GM12878 (cell line): ENCODE measurements at regions not wholly inside any gene's neighbourhood (a gene's known extent, or its start where the extent isn't known, plus 50 kb on each side); places are given as distances from the start of the nearest gene placed in this dataset.

Experiments used
- ATAC-seq: fragments of 200-7000 bp; cut with Tn5 transposase; 3 replicates; pipeline ENCODE4 v1.9.1; 2020; ENCODE audit warnings: mild to moderate bottlenecking, moderate library complexity
- BruUV-seq: library from RNA; stranded (reverse); fragments of 400-500 nt; replicated peaks from 2 replicates; lab custom pipeline; 2021; lab: Mats Ljungman, UMichigan
- CTCF ChIA-PET: fragments of 300-600 bp; sonication (Branson Sonifier 250); formaldehyde crosslinking; extraction: SDS; loops from one replicate; lab custom pipeline; 2021; ENCODE audit warnings: inconsistent platforms; lab: Yijun Ruan, JAX
- POLR2A ChIA-PET: fragments of 350-600 bp; formaldehyde crosslinking; extraction: SDS; loops from one replicate; lab custom pipeline; 2021; ENCODE audit warnings: inconsistent platforms; lab: Charles Lee
- RAD21 ChIA-PET: fragments of 300-600 bp; sonication (Branson Sonifier 250); formaldehyde crosslinking; loops from one replicate; lab custom pipeline; 2023; ENCODE audit warnings: antibody characterized with exemption; ENCODE audit not compliant: unreplicated experiment; lab: Charles Lee
- SMC1A ChIA-PET: fragments of 300-600 bp; sonication (Branson Sonifier 250); formaldehyde crosslinking; loops from one replicate; lab custom pipeline; 2023; ENCODE audit not compliant: unreplicated experiment, uncharacterized antibody; lab: Charles Lee
- DNase-seq: peaks from one replicate; pipeline ENCODE4 v3.0.0-alpha.2; 2011; ENCODE audit warnings: low read depth, low spot score
- FAIRE-seq: peaks from 3 replicates; lab custom pipeline; 2011; peaks lifted over from hg19 to GRCh38; lab: Jason Lieb, UNC
- H2AFZ ChIP-seq: 2 replicates; pipeline ENCODE4 v1.6.0; 2011; ENCODE audit warnings: low read depth, low read length, control low read depth; ENCODE audit not compliant: control insufficient read depth
- H3K27ac ChIP-seq: 2 replicates; pipeline ENCODE4 v1.5.1; 2011; ENCODE audit warnings: control low read depth; ENCODE audit not compliant: control insufficient read depth, insufficient read depth
- H3K27me3 ChIP-seq, 2 experiments: replicated peaks in 1 of 2; 2 replicates each; pipeline versions ENCODE4 v1.6.0 to v1.6.1; 2011; ENCODE audit warnings: low read length in 1 of 2; ENCODE audit not compliant: control insufficient read depth in 2 of 2, insufficient read depth in 2 of 2
- H3K36me3 ChIP-seq, 2 experiments: 2 replicates each; pipeline ENCODE4 v1.5.1; 2011; ENCODE audit warnings: low read length in 1 of 2; ENCODE audit not compliant: control insufficient read depth in 2 of 2, insufficient read depth in 2 of 2
- H3K4me1 ChIP-seq: 2 replicates; pipeline ENCODE4 v1.6.1; 2011; ENCODE audit warnings: mild to moderate bottlenecking, low read length, moderate library complexity, mixed read lengths; ENCODE audit not compliant: control insufficient read depth, insufficient read depth
- H3K4me2 ChIP-seq: 2 replicates; pipeline ENCODE4 v1.6.0; 2011; ENCODE audit warnings: control low read depth; ENCODE audit not compliant: control insufficient read depth, insufficient read depth
- H3K4me3 ChIP-seq: fragments of 200-600 bp; sonication (generic); 2 replicates; pipeline ENCODE4 v1.5.1; 2016
- H3K79me2 ChIP-seq: 2 replicates; pipeline ENCODE4 v1.6.0; 2011; ENCODE audit warnings: low read length; ENCODE audit not compliant: control insufficient read depth, insufficient read depth
- H3K9ac ChIP-seq: 2 replicates; pipeline ENCODE4 v1.8.0; 2011; ENCODE audit warnings: low read length, control low read depth, mixed read lengths; ENCODE audit not compliant: control insufficient read depth, insufficient read depth
- H3K9me3 ChIP-seq: replicated peaks from 3 replicates; pipeline ENCODE4 v1.5.1; 2011; ENCODE audit warnings: mild to moderate bottlenecking, low read length; ENCODE audit not compliant: control insufficient read depth, insufficient read depth
- H4K20me1 ChIP-seq: 2 replicates; pipeline ENCODE4 v1.6.0; 2011; ENCODE audit not compliant: control insufficient read depth, insufficient read depth
- E2F4 ChIP-seq: IDR thresholded peaks from 2 replicates; pipeline ENCODE4 v1.6.1; 2012; ENCODE audit warnings: low read depth, low read length, improper control_type of control experiment
- HSF1 ChIP-seq: fragments of 150-350 bp; IDR thresholded peaks from 2 replicates; pipeline ENCODE4 v1.6.1; 2014; ENCODE audit warnings: mild to moderate bottlenecking, low read depth, low read length
- TAF1 ChIP-seq: IDR thresholded peaks from 2 replicates; pipeline ENCODE4 v1.6.1; 2011; ENCODE audit warnings: mild to moderate bottlenecking, low read depth, low read length, borderline replicate concordance
- WGBS: methylation state at CpG from one replicate; pipeline ENCODE4 v1.1.6; 2016; ENCODE audit warnings: low lambda C conversion rate; ENCODE audit not compliant: insufficient replicate concordance, insufficient coverage; ENCODE audit errors: missing lambda C conversion rate; 5-methylcytosine and 5-hydroxymethylcytosine counted together
- in situ Hi-C: fragments of 300-500 bp; cut with MboI; formaldehyde crosslinking; loops from 9 replicates; pipeline ENCODE4 v1.14.3; 2018; ENCODE audit warnings: mixed read lengths
- intact Hi-C: fragments of 100-400 bp; cut with micrococcal nuclease; formaldehyde crosslinking; loops from one replicate; pipeline ENCODE4 v1.14.2; 2022; ENCODE audit not compliant: unreplicated experiment

DNA sequence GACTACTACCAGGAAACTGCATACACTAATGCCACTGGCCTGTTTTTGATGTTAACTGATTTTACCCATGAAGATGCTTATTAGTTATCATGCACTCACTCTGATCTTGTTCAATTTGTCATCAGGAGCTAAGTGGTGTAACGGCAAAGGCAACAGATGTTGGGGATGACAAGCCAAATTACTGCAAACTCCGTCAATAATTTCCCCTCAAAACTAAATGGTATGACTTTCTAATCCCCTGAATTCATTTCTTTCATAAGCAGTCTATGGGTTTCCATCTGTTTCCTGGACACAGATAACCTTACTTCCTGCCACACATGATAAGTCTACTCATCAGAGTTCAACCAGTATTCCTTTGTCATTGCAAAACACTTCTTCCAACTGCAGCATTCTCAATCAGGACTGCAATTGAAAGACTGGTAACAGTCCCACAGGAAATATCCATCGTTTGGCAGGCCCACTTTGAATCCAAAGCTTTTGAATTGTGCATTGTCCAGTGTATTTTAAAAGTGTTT lies 96.2 kb upstream of the SMC2 start:
- no TSS peak for BruUV-seq
- SMC1A ChIA-PET, result no interaction called here
- 14% methylated on average over 3 of the region's 3 CpGs for WGBS

More for the DNA sequence above, 96.2 kb upstream of the SMC2 start:
- no peak overlapping the region for H3K27ac ChIP-seq
- ChIA-PET CTCF (no interaction called here), POLR2A (no interaction called here)
- H3K4me2 ChIP-seq, result no peak overlapping the region
- DNase-seq, result no peak
- TF ChIP-seq E2F4 (no peak), TAF1 (no peak), HSF1 (no peak)
- TF ChIP-seq, all 136 proteins: peak for 0
- no peaks in the 10 kb centered on the region for H4K20me1 ChIP-seq
- H3K79me2 ChIP-seq, result no peaks in the 10 kb centered on the region
- FAIRE-seq (no peak), ATAC-seq (no peak)
- H3K4me1 ChIP-seq, result no peaks in the 10 kb centered on the region
- H3K27me3 ChIP-seq, result no peaks in the 10 kb centered on the region
- intact Hi-C loops, result no loop called here
- no peaks in the 10 kb centered on the region for H3K36me3 ChIP-seq
- RAD21 ChIA-PET, result no interaction called here
- H3K9me3 ChIP-seq, result no peaks in the 10 kb centered on the region
- no peak overlapping the region for H2AFZ ChIP-seq
- no peak overlapping the region for H3K9ac ChIP-seq
- H3K4me3 ChIP-seq, result no peak overlapping the region
- in situ Hi-C loops, result no loop called here
